ENCODE measurements at regions not wholly inside any gene's neighbourhood (a gene's known extent, or its start where the extent isn't known, plus 50 kb on each side); places are given as distances from the start of the nearest gene placed in this dataset.

DNA sequence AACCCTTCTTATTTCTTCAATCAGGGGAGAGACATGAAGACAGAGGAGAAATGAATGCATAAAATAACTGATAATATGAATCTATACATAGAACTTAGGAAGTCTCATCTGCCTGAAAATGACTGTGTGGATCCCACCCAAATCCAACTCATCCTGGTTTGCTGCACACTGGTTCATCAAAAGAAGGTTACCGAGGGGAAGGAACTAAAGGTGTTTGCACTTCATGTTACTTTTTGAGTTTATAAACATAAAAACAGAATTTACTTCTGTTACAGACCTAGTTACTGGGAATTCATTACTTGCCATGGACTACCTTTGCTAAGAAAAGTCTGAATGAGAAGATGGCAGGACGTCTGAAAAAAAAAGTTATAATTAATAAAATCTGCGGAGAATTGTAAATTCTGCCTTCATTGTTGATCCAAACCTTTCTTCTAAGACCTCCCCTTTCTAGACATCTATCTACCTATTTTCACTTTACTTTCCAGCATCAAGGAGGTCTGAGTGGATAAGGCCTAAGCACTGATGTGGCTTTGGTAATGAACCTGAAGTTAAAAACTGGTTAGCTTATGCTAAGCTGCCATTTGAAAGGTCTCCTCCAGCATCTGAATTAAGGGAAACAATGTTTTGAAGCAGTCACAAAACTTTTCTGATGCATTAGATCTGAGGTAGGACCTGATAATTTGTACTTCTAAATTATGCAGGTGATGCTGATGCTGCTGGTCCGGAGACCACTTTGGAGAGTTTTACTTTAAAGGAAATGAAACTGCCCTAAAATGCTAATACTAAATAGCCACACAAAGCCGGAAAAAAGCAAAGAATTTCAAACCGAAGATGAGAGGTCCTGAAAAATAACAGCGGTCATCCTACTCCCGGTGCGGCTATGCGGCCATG, 84.0 kb downstream of the HFE start:
- Histone ChIP-seq H3K4me1 (ENCODE audit: insufficient read depth) (peaks cover 13% of the 10 kb centered on the region), H3K36me3 (ENCODE audit: insufficient read depth) (no peaks in the 10 kb centered on the region), H3K4me3 (peak overlapping the region; percentile 73), H3K9me2 (ENCODE audit: insufficient read depth) (no peaks in the 10 kb centered on the region), H3K4me2 (peak overlapping the region; percentile 86), H3F3A (replicated peaks; ENCODE audit: low read depth) (no peaks in the 10 kb centered on the region), H3K79me2 (replicated peaks; ENCODE audit: insufficient read depth) (no peaks in the 10 kb centered on the region), H3K27me3 (ENCODE audit: insufficient read depth) (no peaks in the 10 kb centered on the region), H4K20me1 (replicated peaks; ENCODE audit: insufficient read depth) (no peaks in the 10 kb centered on the region), H3K27ac (ENCODE audit: low read depth) (peak overlapping the region; percentile 35; the same call in 1 of the 2 replicates), H2AFZ (no peak overlapping the region; the same call in 1 of the 2 replicates)
- H3K9me3 Mint-ChIP-seq: no peaks in the 10 kb centered on the region
- no peak for ATAC-seq
- H3K36me3 Mint-ChIP-seq (ENCODE audit: low read depth): no peaks in the 10 kb centered on the region; the same call in 2 of the 3 replicates
- peak overlapping the region; percentile 93 for H3K4me3 Mint-ChIP-seq
- TF ChIP-seq EZH2phosphoT487 (IDR thresholded peaks at IDR 0.05; ENCODE audit: unreplicated experiment): no peak
- TF ChIP-seq, protein P1, sequence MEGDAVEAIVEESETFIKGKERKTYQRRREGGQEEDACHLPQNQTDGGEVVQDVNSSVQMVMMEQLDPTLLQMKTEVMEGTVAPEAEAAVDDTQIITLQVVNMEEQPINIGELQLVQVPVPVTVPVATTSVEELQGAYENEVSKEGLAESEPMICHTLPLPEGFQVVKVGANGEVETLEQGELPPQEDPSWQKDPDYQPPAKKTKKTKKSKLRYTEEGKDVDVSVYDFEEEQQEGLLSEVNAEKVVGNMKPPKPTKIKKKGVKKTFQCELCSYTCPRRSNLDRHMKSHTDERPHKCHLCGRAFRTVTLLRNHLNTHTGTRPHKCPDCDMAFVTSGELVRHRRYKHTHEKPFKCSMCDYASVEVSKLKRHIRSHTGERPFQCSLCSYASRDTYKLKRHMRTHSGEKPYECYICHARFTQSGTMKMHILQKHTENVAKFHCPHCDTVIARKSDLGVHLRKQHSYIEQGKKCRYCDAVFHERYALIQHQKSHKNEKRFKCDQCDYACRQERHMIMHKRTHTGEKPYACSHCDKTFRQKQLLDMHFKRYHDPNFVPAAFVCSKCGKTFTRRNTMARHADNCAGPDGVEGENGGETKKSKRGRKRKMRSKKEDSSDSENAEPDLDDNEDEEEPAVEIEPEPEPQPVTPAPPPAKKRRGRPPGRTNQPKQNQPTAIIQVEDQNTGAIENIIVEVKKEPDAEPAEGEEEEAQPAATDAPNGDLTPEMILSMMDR (conservative IDR thresholded peaks at IDR 0.05; ENCODE audit: low read depth in 2 of 2): no peak
- no peak for TF ChIP-seq ZNF331 (CRISPR knock-in tag; IDR thresholded peaks at IDR 0.05; ENCODE audit: low read depth)
- TF ChIP-seq, protein P2, sequence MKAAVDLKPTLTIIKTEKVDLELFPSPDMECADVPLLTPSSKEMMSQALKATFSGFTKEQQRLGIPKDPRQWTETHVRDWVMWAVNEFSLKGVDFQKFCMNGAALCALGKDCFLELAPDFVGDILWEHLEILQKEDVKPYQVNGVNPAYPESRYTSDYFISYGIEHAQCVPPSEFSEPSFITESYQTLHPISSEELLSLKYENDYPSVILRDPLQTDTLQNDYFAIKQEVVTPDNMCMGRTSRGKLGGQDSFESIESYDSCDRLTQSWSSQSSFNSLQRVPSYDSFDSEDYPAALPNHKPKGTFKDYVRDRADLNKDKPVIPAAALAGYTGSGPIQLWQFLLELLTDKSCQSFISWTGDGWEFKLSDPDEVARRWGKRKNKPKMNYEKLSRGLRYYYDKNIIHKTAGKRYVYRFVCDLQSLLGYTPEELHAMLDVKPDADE (IDR thresholded peaks at IDR 0.05): no peak
- TF ChIP-seq NANOG (IDR thresholded peaks at IDR 0.05; ENCODE audit: borderline replicate concordance): no peak
- TF ChIP-seq, protein P3, sequence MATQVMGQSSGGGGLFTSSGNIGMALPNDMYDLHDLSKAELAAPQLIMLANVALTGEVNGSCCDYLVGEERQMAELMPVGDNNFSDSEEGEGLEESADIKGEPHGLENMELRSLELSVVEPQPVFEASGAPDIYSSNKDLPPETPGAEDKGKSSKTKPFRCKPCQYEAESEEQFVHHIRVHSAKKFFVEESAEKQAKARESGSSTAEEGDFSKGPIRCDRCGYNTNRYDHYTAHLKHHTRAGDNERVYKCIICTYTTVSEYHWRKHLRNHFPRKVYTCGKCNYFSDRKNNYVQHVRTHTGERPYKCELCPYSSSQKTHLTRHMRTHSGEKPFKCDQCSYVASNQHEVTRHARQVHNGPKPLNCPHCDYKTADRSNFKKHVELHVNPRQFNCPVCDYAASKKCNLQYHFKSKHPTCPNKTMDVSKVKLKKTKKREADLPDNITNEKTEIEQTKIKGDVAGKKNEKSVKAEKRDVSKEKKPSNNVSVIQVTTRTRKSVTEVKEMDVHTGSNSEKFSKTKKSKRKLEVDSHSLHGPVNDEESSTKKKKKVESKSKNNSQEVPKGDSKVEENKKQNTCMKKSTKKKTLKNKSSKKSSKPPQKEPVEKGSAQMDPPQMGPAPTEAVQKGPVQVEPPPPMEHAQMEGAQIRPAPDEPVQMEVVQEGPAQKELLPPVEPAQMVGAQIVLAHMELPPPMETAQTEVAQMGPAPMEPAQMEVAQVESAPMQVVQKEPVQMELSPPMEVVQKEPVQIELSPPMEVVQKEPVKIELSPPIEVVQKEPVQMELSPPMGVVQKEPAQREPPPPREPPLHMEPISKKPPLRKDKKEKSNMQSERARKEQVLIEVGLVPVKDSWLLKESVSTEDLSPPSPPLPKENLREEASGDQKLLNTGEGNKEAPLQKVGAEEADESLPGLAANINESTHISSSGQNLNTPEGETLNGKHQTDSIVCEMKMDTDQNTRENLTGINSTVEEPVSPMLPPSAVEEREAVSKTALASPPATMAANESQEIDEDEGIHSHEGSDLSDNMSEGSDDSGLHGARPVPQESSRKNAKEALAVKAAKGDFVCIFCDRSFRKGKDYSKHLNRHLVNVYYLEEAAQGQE (IDR thresholded peaks at IDR 0.05; ENCODE audit: unreplicated experiment): no peak
- TF ChIP-seq ZNF114 (CRISPR knock-in tag; IDR thresholded peaks at IDR 0.05): no peak
- TF ChIP-seq POLR2AphosphoS5 (IDR thresholded peaks at IDR 0.05; ENCODE audit: low read depth): no peak
- TF ChIP-seq JUNB (IDR thresholded peaks at IDR 0.05; ENCODE audit: unreplicated experiment): no peak
- TF ChIP-seq STAT1 (IDR thresholded peaks at IDR 0.05; ENCODE audit: unreplicated experiment): no peak
- peak overlapping the region; percentile 97 for H3K27ac Mint-ChIP-seq
- H3K27me3 Mint-ChIP-seq (ENCODE audit: insufficient read depth, low read depth, poor library complexity): peaks cover 8% of the 10 kb centered on the region
- no peak for DNase-seq (ENCODE audit: low spot score)
- peaks cover 16% of the 10 kb centered on the region for H3K4me1 Mint-ChIP-seq
